HG02970 (cell line): ENCODE measurements at regions not wholly inside any gene's neighbourhood (a gene's known extent, or its start where the extent isn't known, plus 50 kb on each side); places are given as distances from the start of the nearest gene placed in this dataset.

ENCODE experiments used
- ATAC-seq: cut with Tn5 transposase; IDR thresholded peaks from one replicate; pipeline ENCODE4 v1.9.1; 2021; ENCODE audit warnings: mild to moderate bottlenecking, moderate library complexity, moderate number of reproducible peaks; ENCODE audit not compliant: unreplicated experiment, low FRiP score

DNA sequence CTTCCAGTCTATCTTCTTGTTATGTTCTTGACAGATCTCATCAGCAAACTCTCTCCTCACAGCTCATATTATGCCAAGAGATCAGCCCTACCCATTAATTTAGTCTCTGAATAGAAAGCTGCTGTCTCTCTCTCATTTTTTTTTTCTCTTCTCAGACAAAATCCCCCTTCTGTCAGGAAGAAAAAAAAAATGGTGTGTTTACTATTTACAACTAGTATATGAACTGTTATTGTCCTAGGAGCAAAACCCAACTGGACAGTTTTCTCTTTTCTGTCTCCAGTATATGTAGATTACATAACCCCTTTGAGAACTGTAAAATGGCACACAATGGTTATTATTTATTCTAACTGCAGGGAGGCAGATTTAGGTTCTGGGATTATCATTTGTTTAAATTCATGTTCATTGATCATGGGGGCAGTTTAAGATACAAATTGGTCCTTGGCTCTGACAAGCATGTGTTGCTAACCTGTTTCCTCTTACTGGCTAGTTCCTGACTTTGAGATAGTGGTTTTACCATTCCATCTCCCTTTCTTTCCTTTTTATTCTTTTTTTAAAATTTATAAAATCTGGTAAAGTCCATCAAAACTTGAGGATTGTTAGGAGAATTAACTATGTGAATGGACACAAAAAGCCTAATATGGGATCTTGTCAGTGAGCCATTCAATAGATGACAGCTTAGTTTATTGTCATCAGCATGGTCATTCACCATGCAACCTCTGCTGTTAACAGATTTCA is 210.0 kb upstream of the PAPPA start:
- ATAC-seq: no peak

DNA sequence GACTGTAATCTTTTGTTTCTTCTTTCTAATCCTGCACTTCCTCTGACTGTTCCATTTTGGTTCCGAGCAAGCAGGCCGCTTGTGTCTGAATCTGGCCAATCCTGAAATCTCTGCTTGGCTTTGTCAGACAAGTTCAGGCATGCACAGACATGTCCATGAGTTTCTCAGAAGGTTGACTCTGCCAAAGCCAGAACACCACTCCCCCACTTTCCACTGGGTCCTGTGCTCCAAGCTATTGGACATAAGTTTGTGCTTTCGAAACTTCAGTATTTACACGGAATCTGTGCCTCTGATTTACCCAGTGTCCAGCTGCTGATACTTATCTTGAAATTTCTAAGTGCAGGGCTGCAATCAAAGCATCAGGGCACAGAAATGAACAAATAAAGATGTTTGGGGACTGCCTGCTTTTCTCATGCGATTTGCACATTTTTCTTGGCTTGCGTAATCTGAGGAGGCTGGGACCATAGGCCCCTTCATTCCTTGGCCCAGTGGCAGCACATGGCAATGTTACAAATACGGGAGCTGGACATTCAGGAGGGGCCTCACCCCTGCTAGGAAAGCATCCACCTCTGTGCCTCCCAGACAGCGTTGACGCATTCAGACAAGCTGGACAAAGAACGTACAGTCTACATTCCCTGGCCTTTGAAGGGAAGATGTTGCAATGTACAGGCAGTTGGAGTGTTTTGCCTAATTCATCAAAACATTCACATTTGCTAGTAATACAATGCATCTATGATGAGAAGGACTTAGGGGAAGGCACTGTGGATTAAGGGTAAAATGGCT is 209.2 kb upstream of the PAPPA start:
- ATAC-seq: no peak

DNA sequence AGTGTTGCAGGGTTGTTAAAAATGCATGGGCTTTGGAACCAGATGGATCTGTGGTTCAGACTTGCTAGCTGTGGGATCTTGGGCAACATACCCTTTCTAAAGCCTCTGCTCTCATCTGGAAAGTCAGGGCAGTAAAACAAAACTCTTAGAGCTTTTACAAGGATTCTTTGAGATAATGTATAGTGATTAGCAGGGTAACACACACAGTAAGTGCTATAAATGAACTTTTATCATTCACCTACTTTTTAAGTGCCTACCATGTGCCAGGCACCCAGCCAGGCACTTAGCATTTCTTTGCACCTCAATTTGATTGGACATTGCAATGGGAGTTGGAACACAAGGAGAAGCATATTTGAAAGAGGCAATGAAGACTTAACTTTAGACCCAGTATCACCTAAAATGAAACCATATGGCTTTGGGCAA is 208.6 kb upstream of the PAPPA start:
- no peak for ATAC-seq

DNA sequence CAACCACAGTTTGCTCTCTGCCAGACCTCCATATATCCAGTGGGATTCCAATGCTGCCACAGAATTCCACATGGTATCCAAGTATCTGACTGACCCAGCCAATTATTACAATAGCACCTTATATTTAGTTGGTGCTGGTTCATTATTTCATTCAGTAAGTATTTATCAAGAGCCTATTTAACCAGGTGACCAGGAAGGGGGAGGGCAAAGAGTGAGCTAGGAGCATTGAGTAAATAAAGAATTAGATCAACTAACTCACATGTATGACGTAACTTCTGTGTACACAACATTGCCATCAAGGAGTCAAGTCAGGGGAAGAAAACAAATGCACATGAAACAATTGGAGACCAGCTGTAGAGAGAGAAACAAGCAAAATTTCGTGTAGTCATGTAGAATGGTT is 207.1 kb upstream of the PAPPA start:
- ATAC-seq: no peak

DNA sequence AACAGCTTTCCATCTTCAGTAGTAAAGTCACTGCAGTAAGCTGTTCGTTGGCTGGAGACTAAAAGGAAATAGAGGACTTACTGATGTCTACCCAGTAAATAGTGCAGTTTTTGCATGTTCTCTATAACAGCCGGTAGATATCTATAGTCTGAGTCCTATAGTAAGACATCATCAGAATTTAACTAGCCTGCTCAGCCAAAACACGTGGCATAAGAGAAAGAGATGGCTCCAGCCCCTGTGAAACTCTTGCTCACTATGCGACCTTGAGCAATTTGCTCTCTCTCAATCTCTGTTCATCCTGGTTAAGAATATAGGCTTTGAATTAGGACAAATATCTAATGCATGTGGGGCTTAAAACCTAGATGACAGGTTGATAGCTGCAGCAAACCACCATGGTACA is 201.6 kb upstream of the PAPPA start:
- no peak for ATAC-seq

DNA sequence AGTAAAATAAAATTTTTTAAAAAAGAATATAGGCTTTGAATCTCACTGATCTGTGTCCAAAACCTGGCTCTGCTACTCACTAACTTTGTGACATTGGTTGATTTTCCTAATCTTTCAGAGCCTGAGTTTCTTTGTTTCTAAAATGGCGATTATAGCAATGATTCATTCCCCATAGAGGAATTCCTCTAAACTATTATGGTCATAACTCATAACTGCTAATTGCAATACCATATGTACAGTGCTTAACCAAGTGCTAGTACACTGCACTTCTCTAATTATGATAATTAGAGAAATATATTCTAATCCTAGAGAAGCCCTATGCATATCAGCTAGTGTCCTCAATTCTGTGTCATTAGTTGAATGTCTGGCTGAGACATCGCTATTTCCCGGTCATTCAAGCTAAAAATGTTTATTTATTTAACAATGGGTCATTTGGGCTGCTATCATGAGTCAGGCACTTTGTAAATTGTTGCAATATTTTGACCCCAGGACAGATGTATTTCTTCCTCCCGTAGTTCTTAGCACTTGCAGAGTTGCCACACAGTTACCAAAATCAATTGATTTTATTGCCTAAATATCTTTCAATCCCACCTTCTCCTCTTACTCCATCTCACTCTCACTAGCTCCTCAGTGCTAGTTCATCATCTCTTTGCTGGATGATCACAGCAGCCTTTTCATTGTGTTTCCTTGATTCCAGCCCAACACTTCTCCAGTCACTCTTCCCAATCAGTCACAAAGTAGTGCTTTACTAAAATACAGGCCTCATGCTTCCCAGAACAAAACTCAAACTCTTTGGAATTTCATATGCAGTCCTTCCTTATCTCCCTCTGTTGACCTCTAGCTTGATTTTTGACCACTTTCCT is 200.9 kb upstream of the PAPPA start:
- ATAC-seq: no peak

DNA sequence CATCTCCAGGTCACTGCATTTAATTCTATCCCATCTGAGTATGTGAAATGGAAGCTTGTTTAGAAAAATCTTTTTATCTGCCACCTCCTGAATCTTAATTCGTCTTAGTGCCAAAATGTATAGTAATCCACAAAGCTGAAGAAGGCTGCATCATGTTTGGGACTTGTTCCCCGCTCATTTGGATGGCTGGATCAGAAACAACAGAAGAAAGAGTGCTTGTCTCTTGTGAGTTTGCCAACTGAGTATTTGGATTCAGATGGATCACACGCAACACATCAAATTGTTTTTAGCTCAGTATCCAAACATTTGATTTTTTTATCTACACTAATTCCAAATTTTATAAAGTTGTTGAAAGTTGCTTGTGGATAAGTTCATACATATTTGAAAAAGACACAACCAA is 197.2 kb upstream of the PAPPA start:
- ATAC-seq: no peak

DNA sequence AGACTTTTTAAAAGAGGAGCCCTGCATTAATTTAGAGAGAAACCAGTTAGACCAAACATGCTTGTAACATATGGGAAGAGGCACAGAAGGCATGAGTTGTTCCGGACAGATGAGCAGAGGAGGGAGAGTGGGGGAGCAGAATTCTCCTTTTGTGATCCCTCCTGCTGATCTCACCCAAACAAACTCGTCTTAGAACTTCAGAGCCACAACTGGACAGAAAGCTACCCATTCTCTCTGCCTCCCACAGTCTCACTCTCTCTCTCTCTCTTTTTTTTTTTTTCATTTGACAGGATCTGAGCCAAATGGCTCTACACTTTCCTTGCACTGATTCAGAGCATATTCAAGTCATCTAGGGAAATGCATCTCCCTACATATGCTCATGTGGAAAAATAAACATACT is 196.0 kb upstream of the PAPPA start:
- no peak for ATAC-seq

DNA sequence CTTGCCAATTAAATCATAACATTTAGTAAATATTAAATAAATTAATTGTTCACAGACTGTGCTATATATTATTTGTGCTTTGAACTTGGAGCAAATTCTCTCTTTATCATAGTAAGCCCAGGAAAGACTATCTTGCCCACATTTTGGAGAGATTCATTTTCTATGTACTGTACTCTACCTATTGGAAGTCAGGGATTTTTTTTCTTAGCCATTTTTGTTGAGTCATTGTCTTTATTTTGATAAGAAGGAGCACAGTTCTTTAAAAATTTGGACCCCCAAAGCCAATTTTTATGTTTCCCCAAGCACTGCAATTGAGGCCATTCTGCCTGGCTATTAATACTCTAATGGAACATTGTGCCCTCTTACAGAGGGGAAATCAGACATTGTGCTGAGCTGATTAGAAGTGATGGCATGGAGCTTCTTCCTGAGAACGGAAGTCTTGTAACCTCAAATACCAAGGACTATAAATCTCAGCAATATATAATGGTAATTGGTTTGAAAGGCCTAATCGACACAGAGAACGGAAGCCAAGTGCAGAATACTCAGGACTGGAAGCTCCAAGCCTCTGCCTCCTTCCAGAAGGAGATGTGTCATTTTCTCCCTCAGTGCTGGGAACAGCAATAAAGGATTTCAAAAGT is 188.8 kb upstream of the PAPPA start:
- no peak for ATAC-seq

DNA sequence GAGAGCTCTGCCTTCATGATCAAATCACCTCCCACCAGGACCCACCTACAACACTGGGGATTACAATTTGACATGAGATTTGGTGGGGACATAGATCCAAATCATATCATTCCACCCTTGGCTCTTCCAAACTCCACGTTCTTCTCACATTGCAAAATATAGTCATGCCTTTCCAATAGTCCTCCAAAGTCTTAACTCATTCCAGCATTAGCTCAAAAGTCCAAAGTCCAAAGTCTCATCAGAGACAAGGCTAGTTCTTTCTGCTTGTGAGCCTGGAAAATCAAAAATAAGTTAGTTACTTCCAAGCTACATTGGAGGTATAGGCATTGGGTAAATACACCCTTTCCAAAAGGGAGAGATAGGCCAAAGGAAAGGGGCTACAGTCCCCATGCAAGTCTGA is 186.9 kb upstream of the PAPPA start:
- no peak for ATAC-seq

DNA sequence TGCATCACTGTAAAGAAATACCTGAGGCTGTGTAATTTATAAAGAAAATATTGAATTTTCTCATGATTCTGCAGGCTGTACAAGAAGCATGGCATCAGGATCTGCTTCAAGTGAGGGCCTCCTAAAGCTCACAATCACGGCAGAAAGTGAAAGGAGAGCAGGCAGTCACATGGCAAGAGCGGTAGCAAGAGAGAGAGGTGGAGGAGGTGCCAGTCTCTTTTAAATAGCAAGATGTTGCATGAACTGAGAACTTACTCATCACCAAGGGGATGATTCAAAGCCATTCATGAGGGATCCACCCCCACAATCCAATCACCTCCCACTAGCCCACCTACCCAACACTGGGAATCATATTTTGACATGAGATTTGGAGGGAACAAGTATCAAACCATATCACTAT is 184.5 kb upstream of the PAPPA start:
- ATAC-seq: no peak

DNA sequence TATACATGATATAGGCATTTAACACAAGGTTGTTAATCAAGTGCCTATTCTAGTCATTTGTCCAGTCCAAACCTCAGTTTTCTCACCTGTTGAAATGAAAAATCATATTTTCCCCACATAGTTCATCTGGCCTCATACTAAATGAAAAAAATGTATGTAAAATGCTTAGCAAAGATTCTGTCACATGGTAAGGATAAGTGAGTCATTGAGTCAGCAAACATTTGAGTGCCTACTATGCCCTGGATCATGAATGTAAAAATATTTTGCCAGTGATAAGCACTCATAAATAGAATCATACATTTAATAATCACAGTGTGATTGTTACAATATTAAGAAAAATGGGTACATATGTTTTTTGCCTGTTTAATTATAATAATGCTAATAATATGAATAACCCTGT is 181.2 kb upstream of the PAPPA start:
- ATAC-seq: no peak

DNA sequence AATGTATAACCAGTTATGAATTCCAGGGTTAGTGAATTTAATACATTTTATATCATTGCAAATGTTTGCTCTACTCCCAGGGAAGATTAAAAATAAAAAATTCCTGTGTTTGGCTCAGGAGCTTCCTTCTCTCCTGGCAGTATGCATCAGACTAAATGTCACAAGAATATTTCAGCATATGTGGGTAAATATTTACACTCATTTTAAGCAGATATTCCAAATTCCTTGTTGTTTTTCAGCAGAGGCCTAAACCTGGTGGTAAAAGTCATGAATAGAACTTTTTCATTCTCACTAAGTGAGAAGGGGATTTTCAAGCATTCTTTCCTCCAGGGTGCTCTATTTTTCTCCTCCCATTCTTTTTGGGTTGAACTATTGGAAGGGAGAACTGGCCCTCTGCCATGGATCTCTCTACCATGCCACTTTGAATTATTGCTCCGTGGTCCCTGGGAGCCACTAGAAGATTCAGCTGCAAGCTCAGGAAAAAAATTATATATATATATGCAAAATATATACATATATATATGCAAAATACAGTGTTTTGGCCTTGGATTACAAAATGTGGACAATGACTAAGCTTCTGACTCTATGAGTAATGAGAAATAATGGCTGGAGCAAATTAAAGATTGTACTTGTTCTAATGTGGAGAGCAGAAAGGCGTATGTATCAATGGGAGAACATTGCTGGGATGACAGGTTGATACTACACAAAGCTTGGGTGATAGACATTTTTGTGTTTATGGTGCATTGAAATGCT is 180.6 kb upstream of the PAPPA start:
- ATAC-seq: no peak

DNA sequence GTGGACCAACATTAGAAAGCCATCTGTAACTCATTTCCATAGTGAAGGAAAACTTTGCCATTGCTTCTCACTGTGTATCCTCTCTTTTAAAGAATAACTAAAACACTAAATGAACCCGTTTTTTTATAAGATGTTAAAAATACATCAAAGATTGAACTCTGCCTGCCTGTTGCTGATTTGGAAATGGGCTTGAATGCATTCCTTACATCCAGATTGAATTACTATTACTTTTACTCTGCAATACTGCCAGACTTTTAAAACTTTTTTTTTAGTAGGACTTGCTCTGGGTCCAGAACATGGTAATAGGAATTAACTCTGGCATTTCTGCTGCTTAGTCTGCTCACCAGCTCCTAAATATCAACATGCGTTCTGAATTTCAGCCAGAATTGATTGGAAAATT is 176.8 kb upstream of the PAPPA start:
- ATAC-seq: no peak

DNA sequence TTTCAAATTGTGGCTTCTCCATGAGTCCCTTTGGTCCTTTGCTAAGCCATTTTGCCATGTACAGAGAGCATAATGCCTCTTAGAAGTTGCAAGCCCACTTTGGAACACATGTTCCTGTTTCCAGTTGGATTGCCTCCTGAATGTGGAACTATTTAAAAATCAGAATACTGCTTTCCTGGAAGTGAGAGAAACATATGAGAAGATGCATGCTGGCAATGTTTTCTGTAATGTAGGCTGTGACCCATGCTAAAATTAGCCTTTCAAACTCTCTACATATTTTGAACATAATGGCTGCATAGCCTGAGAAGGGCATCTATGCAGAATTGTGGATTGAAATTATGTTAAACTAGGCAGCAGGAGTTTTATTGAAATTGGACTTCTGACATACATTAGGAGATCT is 175.5 kb upstream of the PAPPA start:
- no peak for ATAC-seq

DNA sequence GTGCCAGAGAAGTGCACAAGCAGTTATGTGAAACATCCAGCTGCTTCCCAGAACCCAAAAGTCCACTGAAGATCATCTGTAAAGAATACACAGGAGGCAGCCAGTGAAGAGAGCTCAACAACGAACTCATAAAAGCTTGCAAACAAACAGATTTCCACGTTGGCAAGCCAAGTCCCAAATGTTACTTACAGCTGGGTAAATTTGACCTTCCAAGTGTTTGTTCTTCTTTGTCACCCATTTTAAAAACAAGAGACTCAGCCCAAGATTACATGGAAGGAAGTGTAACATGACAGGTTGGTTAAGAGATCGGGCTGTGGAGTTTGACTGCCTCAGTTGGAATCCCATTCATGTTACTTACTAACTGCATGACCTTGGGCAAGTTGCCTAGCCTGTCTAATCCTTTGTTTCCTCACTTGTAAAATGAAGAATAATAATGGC is 174.9 kb upstream of the PAPPA start:
- ATAC-seq: no peak

DNA sequence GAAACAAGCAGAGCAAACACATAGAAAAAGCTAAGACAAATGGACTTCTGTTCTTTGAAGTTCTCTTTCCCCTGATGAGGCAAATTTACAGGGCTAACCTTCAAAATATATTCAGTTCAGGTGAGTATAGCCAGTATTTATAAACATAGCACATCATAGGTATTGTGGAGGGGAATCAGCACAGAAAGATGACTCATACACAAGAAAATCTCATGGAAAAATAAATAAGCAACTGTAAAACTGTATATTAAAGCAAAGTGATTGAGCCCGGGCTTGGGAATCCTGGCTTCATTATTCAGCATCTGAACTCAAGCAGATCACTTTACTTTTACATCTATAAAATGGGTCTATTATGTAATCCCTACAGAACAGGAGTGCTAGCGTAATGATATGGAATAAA is 173.5 kb upstream of the PAPPA start:
- no peak for ATAC-seq

DNA sequence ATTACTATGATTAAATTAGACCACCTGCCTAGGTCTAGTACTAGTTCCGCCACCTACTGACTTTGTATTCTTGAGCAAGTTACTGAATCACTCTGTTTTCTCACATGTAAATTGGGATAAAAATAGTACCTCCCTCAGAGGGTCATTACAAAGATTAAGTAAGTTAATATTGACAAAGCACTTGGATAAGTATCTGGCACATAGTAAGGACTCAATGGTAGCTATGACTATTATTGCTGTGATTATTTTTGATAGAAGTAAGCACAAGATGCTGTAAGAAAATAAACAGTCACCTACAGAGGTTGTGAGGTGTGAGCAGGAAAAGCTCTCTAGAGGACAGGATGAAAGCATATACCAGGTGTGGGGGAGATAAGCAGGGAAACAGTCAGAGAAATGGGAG is 173.1 kb upstream of the PAPPA start:
- no peak for ATAC-seq

DNA sequence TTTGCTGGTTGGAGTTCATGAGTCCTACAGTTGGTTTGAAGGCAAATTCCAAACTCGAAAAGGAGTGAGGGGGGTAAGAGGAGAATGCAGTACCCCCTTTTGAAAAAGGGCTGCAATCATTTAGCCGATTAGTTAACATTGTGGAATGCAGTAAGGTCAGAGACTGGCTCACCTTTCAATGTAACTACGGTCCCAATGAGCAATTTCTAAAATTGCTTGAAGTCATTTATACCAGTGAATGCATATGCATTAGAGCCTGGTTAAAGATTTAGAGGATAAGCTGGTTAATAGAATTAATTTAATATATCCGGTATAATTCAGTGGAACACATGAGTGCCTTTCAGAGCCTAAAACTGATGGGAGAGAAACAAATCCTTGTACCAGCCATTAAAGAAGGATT is 172.6 kb upstream of the PAPPA start:
- no peak for ATAC-seq

DNA sequence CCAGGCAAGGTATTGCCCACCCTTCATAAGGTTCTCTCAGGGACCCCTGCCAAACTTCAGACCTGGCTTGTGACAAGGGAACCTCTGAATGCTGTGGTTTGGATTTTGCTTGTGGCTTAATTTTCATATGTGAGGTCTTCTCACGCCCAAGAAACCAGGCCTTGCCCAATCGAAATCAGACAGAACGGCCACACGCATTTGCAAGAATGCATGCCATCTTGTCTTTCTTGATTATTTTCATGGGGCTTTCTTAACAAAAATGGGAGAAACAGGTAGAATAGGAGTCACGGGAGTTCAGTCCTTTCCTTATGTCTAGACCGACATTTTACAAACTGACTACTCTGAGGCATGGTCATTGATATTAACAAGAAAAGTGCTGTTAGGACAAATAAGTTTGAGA is 170.2 kb upstream of the PAPPA start:
- no peak for ATAC-seq
